GM18873 (cell line): ENCODE measurements at regions not wholly inside any gene's neighbourhood (a gene's known extent, or its start where the extent isn't known, plus 50 kb on each side); places are given as distances from the start of the nearest gene placed in this dataset.
"Not testable (repeated sequence)": the region's sequence is repeated elsewhere in the genome, so short reads cannot be mapped to it uniquely, and the experiment has no call there.

Experiments used
- ATAC-seq: cut with Tn5 transposase; IDR thresholded peaks from one replicate; pipeline ENCODE4 v1.9.1; 2021; ENCODE audit warnings: mild to moderate bottlenecking, moderate library complexity, moderate number of reproducible peaks; ENCODE audit not compliant: unreplicated experiment, low FRiP score

DNA sequence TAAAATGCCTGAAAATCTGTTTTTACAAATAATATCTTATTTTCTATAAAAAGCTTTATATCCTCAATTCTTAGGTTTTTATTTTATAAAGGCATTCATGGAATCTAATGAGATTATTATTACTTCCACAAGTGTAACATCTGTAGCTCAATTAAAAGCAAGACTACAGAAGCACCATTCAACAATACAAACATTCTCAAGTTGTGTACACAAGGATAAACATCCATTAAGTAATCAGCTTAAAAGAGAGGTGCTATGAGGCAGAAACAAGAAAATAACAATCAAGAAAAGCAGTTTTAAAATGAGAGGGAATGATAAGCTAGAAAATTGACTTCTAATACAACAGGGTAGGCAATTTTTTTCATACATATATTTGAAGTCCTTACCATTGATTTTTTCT, 326.1 kb downstream of the MRPL39 start:
- ATAC-seq = no peak

DNA sequence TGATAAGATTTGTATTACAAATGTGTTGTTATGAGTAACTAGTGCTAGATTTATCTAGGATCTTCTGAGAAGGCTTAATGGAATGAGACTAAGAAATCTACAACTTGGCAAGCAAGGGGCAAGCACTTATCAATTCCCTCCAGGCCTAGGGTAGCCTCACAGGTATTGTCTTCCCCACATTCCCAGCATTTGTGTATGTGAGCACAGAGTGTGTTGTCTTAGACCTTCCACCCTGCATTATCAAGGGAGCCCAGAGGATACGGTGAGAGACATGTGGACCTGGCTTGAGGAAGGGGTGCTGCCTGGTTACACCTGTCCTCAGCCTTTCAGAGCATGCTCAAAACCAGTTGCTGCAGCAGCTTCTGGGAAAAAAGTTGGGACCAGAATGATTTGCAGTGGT, 327.2 kb downstream of the MRPL39 start:
- no peak for ATAC-seq

GRCh38 chr21:25273959-25274358, 333.3 kb downstream of the MRPL39 start:
- no peak for ATAC-seq

GRCh38 chr21:25254491-25255174, 352.6 kb downstream of the MRPL39 start:
- ATAC-seq = no peak

- no peak for ATAC-seq
Observed at GRCh38 chr21:25246546-25246945, 360.7 kb downstream of the MRPL39 start.

- ATAC-seq = no peak
Observed at GRCh38 chr21:25244735-25245134, 362.5 kb downstream of the MRPL39 start.

- no peak for ATAC-seq
Observed at GRCh38 chr21:25243808-25244207, 363.5 kb downstream of the MRPL39 start.

DNA sequence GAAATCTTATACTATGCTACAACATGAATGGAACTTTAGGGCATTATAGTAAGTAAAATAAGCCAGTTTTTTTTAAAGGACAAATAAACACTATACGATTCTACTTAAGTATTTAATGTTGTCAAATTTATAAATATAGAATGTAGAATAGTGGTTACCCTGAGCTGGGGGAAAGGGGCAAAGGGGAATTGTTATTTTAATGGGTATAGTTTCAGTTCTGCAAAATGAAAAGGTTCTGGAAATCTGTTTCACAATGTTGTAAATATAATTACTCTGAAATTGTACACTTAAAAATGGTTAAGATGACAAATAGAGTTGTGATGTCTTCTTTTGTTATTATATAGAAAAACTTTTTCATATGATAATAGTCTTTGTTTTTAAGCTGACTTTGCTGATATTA, 366.3 kb downstream of the MRPL39 start:
- no peak for ATAC-seq

- ATAC-seq = peak; percentile 77
Observed at GRCh38 chr21:25234857-25235801, 372.2 kb downstream of the MRPL39 start.

DNA sequence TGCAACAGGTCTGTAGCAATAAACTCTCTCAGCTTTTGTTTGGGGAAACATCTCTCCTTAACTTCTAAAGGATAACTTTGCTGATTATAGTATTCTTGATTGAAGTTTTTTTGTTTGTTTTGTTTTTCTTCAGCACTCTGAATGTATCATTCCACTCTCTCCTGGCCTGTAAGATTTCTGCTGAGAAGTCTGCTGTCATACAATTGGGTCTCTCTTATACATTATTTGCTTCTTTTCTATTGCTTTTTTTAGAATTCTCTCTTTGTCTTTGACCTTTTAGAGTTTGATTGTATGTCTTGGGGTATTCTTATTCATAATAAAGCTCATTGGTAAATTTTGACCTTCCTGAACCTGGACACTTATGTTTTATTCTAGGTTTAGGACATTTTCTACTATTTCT, 386.3 kb downstream of the MRPL39 start:
- no peak for ATAC-seq

- no peak for ATAC-seq
Observed at GRCh38 chr21:25220169-25220568, 387.1 kb downstream of the MRPL39 start.

GRCh38 chr21:25215698-25216384, 391.4 kb downstream of the MRPL39 start:
- ATAC-seq = peak; percentile 92

DNA sequence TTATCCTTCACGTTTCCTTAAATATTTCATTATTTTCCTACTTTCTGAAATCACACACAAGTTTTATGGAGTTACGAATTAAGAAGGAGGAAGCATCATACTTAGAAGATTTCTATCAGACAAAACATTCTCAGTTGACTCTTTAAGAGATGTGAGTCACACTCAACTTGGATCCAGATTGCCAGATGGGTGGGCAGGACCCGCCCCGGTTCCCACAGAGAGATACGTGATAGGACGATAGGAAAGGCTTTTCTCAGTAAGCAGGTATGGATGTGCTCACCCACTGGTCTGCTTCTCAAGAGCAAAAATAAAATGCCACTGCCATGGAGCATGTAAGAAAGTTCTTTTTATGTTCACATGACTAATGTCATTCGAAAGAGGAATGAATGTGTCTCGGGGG, 392.6 kb downstream of the MRPL39 start:
- ATAC-seq = no peak

DNA sequence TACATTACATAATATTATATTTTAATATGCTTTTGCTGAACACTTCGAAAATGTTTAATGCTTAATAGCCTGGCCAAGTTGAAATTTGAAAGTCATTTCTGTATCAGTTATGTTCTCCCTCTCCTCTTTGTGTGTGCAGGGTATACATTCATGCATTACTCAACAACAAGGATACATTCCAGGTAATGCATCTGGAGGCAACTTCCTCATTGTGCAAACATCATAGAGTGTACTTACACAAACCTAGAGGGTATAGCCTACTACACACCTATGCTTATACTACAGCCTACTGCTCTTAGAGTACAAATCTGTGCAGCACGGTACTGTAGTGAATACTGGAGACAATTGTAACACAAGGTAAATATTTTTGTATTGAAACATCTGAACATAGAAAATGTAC, 407.3 kb downstream of the MRPL39 start:
- no peak for ATAC-seq

DNA sequence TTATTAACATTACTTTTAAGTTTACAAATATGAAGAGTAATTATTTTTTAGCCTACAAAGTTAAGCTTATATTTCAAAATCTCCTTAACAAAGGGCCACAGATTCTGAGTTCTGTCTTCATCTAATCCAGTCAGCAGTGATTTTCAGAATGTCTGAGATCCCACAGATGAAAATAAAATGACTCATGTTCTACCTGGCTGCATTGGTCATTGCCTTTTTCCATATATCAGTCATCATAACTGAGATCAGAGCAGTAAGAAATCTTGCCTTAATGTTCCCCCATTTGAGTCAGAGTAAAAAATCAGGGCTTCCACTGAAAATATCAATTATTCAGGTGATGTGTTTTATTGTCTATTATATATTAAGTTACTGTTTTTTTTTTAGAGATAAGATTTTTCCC, 416.1 kb downstream of the MRPL39 start:
- ATAC-seq = peak; percentile 61

GRCh38 chr21:25189497-25189896, 417.8 kb downstream of the MRPL39 start:
- ATAC-seq = no peak

DNA sequence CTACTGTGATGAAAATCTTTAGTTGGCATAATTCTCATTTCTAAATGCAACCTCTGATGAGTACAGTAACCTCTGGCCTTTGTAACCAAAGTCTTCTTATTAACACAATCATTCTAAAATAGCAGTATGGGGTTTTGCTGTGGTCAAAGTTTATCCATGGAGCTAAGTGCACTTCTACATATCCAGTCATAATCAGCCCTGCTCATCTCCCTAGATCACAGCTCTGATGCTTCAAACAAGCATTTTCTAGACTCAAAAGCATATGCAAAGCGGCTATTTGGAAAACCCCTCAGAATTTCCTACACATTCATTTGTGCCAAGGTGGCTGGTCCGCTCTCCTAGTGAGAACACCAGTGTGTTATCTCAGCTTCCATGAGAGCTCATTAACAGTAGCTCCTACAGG, 418.6 kb downstream of the MRPL39 start:
- peak; percentile 89 for ATAC-seq

- ATAC-seq = no peak
Observed at GRCh38 chr21:25186273-25186672, 421.0 kb downstream of the MRPL39 start.

DNA sequence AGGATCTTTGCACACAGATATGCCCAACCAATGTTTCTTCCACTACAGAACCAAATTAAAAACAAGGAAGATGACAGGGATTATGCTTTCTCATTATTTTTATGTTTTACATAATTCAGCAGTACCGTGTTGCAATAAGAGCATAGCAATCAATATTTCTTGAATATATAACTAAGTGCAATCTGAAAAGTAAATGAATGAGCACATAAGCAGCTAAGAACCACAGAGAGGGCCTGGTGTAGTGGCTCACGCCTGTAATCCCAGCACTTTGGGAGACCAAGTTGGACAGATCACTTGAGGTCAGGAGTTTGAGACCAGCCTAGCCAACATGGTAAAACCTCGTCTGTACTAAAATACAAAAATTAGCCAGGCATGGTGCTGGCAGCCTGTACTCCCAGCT, 423.7 kb downstream of the MRPL39 start:
- no peak for ATAC-seq

DNA sequence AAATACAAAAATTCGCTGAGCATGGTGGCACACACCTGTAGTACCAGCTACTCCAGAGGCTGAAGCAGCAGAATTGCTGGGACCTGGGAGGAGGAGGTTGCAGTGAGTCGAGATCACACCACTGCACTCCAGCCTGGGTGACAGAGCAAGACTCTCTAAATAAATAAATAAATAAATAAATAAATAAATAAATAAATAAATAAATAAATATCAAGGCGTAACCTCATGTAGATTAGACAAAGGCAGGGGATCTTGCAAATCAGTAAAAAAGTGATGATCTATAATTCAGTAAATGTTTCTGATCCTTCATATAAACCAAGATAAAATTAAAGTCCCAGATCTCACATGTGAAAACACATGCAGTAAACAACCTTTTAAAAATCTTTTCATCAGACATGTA, 425.6 kb downstream of the MRPL39 start:
- ATAC-seq = not testable (repeated sequence)

- no peak for ATAC-seq
Observed at GRCh38 chr21:25179116-25179515, 428.2 kb downstream of the MRPL39 start.
